ENCODE measurements at regions not wholly inside any gene's neighbourhood (a gene's known extent, or its start where the extent isn't known, plus 50 kb on each side); places are given as distances from the start of the nearest gene placed in this dataset.

- Histone ChIP-seq H3K9ac (no peak overlapping the region), H2AFZ (ENCODE audit: low read depth) (no peak overlapping the region), H3K9me3 (no peaks in the 10 kb centered on the region), H3K27ac (ENCODE audit: low read depth in 2 of 2, low read length in 1 of 2) (peak overlapping the region in 1 of 2 experiments; percentile 70; a peak in 2 of 4 replicates), H4K20me1 (ENCODE audit: insufficient read depth) (no peaks in the 10 kb centered on the region), H3K4me2 (no peak overlapping the region), H3K79me2 (ENCODE audit: insufficient read depth) (no peaks in the 10 kb centered on the region), H3K36me3 (replicated peaks in 1 of 2; ENCODE audit: control insufficient read depth in 1 of 2, insufficient read depth in 2 of 2, low read length in 1 of 2) (no peaks in the 10 kb centered on the region), H3K9me2 (no peaks in the 10 kb centered on the region), H3K27me3 (ENCODE audit: insufficient read depth) (no peaks in the 10 kb centered on the region), H3F3A (replicated peaks; ENCODE audit: insufficient read depth) (no peaks in the 10 kb centered on the region), H3K4me3 (ENCODE audit: low read depth in 2 of 2, low read length in 1 of 2) (no peak overlapping the region), H3K4me1 (ENCODE audit: control insufficient read depth in 1 of 2, insufficient read depth in 2 of 2, low read depth in 1 of 2, low read length in 1 of 2) (peaks cover 0 to 12% of the 10 kb centered on the region in 2 experiments; a peak in 2 of 4 replicates)
- POLR2A ChIA-PET = no interaction called here
- DNase-seq = no peak
- TF ChIP-seq ZBTB33 (IDR thresholded peaks at IDR 0.05; ENCODE audit: borderline replicate concordance, low read depth) = no peak
- no peak for TF ChIP-seq JUND (IDR thresholded peaks at IDR 0.05)
- TF ChIP-seq, protein P1, sequence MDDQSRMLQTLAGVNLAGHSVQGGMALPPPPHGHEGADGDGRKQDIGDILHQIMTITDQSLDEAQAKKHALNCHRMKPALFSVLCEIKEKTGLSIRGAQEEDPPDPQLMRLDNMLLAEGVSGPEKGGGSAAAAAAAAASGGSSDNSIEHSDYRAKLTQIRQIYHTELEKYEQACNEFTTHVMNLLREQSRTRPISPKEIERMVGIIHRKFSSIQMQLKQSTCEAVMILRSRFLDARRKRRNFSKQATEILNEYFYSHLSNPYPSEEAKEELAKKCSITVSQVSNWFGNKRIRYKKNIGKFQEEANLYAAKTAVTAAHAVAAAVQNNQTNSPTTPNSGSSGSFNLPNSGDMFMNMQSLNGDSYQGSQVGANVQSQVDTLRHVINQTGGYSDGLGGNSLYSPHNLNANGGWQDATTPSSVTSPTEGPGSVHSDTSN (IDR thresholded peaks at IDR 0.05) = no peak
- TF ChIP-seq IRF3 (IDR thresholded peaks at IDR 0.05; ENCODE audit: low read depth, low read length) = no peak
- TF ChIP-seq RCOR1 (IDR thresholded peaks at IDR 0.05; ENCODE audit: low read length) = no peak
- no peak for TF ChIP-seq GABPA (IDR thresholded peaks at IDR 0.05; ENCODE audit: low read depth)
- no peak for TF ChIP-seq RXRA (IDR thresholded peaks at IDR 0.05; ENCODE audit: borderline replicate concordance, low read depth)
- TF ChIP-seq REST (IDR thresholded peaks at IDR 0.05; ENCODE audit: low read depth, low read length) = no peak
- no peak for TF ChIP-seq TEAD4 (IDR thresholded peaks at IDR 0.05; ENCODE audit: borderline replicate concordance, insufficient read depth)
- no peak for TF ChIP-seq TAF1 (IDR thresholded peaks at IDR 0.05; ENCODE audit: borderline replicate concordance, low read depth, low read length)
- no peak for TF ChIP-seq NFIC (IDR thresholded peaks at IDR 0.05; ENCODE audit: borderline replicate concordance)
- TF ChIP-seq MEF2A (IDR thresholded peaks at IDR 0.05; ENCODE audit: borderline replicate concordance, low read depth) = no peak
- TF ChIP-seq, protein P2, sequence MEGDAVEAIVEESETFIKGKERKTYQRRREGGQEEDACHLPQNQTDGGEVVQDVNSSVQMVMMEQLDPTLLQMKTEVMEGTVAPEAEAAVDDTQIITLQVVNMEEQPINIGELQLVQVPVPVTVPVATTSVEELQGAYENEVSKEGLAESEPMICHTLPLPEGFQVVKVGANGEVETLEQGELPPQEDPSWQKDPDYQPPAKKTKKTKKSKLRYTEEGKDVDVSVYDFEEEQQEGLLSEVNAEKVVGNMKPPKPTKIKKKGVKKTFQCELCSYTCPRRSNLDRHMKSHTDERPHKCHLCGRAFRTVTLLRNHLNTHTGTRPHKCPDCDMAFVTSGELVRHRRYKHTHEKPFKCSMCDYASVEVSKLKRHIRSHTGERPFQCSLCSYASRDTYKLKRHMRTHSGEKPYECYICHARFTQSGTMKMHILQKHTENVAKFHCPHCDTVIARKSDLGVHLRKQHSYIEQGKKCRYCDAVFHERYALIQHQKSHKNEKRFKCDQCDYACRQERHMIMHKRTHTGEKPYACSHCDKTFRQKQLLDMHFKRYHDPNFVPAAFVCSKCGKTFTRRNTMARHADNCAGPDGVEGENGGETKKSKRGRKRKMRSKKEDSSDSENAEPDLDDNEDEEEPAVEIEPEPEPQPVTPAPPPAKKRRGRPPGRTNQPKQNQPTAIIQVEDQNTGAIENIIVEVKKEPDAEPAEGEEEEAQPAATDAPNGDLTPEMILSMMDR (IDR thresholded peaks at IDR 0.05) = no peak
- no peak for TF ChIP-seq FOXJ3 (CRISPR knock-in tag; IDR thresholded peaks at IDR 0.05)
- 18% methylated on average over 1 of the region's 1 CpG for WGBS (ENCODE audit: low lambda C conversion rate)
- CTCF ChIA-PET = no interaction called here
Observed at GRCh38 chr3:21860082-21860475, 109.1 kb upstream of the ZNF385D start.

Data from SK-N-SH (cell line).